Endothelial cell of hepatic sinusoid (primary cell): ENCODE measurements at regions not wholly inside any gene's neighbourhood (a gene's known extent, or its start where the extent isn't known, plus 50 kb on each side); places are given as distances from the start of the nearest gene placed in this dataset.

Source experiments
- in situ Hi-C: cut with HindIII; loops from 2 replicates; pipeline ENCODE4 v1.10.0; 2017; ENCODE audit warnings: low sequenced_read_pairs

- in situ Hi-C loops: no loop called here
These were observed 160.3 kb downstream of the PTEN start for GRCh38 chr10:88023676-88024075.

GRCh38 chr10:88026031-88026430 lies 162.6 kb downstream of the PTEN start:
- in situ Hi-C loops: no loop called here

GRCh38 chr10:88027570-88027969 lies 164.1 kb downstream of the PTEN start:
- in situ Hi-C loops: no loop called here

GRCh38 chr10:88028072-88028471 lies 164.6 kb downstream of the PTEN start:
- in situ Hi-C loops: no loop called here

GRCh38 chr10:88028654-88029053 lies 165.2 kb downstream of the PTEN start:
- in situ Hi-C loops: no loop called here

- in situ Hi-C loops: no loop called here
These were observed 169.1 kb downstream of the PTEN start for GRCh38 chr10:88032566-88032965.

- in situ Hi-C loops: no loop called here
These were observed 170.0 kb downstream of the PTEN start for GRCh38 chr10:88033385-88033784.

GRCh38 chr10:88033793-88034192 lies 170.4 kb downstream of the PTEN start:
- in situ Hi-C loops: no loop called here

GRCh38 chr10:88036126-88036525 lies 172.7 kb downstream of the PTEN start:
- in situ Hi-C loops: no loop called here

- in situ Hi-C loops: no loop called here
These were observed 174.2 kb downstream of the PTEN start for GRCh38 chr10:88037623-88038022.

- in situ Hi-C loops: no loop called here
These were observed 174.8 kb downstream of the PTEN start for GRCh38 chr10:88038268-88038667.

GRCh38 chr10:88039496-88040200 lies 176.2 kb downstream of the PTEN start:
- in situ Hi-C loops: no loop called here

- in situ Hi-C loops: no loop called here
These were observed 178.1 kb downstream of the PTEN start for GRCh38 chr10:88041243-88042159.

GRCh38 chr10:88042160-88043100 lies 179.0 kb downstream of the PTEN start:
- in situ Hi-C loops: no loop called here

GRCh38 chr10:88045096-88045495 lies 181.7 kb downstream of the PTEN start:
- in situ Hi-C loops: loop anchor here (5.0 kb wide), 2 partner anchors 33 to 52 kb away; no protein-coding TSS in a partner anchor

GRCh38 chr10:88045656-88046415 lies 182.4 kb downstream of the PTEN start:
- in situ Hi-C loops: loop anchor here (5.0 kb wide), 2 partner anchors 34 to 51 kb away; no protein-coding TSS in a partner anchor

- in situ Hi-C loops: loop anchor here (5.0 kb wide), 2 partner anchors 35 to 50 kb away; no protein-coding TSS in a partner anchor
These were observed 184.2 kb downstream of the PTEN start for GRCh38 chr10:88047579-88047978.

GRCh38 chr10:88048312-88048711 lies 184.9 kb downstream of the PTEN start:
- in situ Hi-C loops: loop anchor here (5.0 kb wide), 2 partner anchors 36 to 49 kb away; no protein-coding TSS in a partner anchor

- in situ Hi-C loops: loop anchor here (5.0 kb wide), 2 partner anchors 37 to 48 kb away; no protein-coding TSS in a partner anchor
These were observed 185.8 kb downstream of the PTEN start for GRCh38 chr10:88049204-88049603.

GRCh38 chr10:88057720-88058119 lies 194.3 kb downstream of the PTEN start:
- in situ Hi-C loops: no loop called here
